ENCODE measurements at regions not wholly inside any gene's neighbourhood (a gene's known extent, or its start where the extent isn't known, plus 50 kb on each side); places are given as distances from the start of the nearest gene placed in this dataset.
"Not testable (repeated sequence)": the region's sequence is repeated elsewhere in the genome, so short reads cannot be mapped to it uniquely, and the experiment has no call there.

DNA sequence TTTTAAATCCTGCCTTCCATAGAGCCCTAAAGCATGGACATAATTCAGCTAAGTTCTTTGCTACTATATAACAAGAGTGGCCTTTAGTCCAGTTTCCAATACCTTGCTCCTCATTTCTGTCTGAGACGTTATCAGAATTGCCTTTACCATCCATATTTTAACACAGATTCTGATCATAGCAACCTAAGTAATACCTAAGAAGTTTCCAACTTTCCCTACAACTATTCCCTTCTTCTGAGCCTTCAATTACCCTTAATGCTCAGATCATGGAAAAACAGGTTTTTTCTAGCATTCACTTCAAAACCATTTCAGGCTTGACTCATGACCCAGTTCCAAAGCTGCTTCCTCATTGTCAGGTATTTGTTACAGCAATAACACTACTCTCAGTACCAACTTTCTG, 367.1 kb downstream of the C6orf118 start:
- Histone ChIP-seq H3K9ac (ENCODE audit: low read depth, low read length) (no peak overlapping the region), H3K4me3 (ENCODE audit: low read length) (no peak overlapping the region), H3K36me3 (ENCODE audit: insufficient read depth, low read length) (no peaks in the 10 kb centered on the region), H3K27ac (ENCODE audit: low read depth, low read length) (no peak overlapping the region), H3K9me3 (ENCODE audit: insufficient read depth, low read depth, low read length) (no peaks in the 10 kb centered on the region), H3K27me3 (ENCODE audit: insufficient read depth, low read length) (no peaks in the 10 kb centered on the region), H3K4me1 (ENCODE audit: insufficient read depth, low read length) (no peaks in the 10 kb centered on the region)
- WGBS = 96% methylated on average over 1 of the region's 1 CpG

- peaks cover 14% of the 10 kb centered on the region for H3K9me3 ChIP-seq (ENCODE audit: insufficient read depth, low read depth, low read length)
- not testable (repeated sequence) for H3K36me3 ChIP-seq (ENCODE audit: insufficient read depth, low read length); H3K4me1 ChIP-seq (ENCODE audit: insufficient read depth, low read length); H3K4me3 ChIP-seq (ENCODE audit: low read length); H3K9ac ChIP-seq (ENCODE audit: low read depth, low read length); H3K27ac ChIP-seq (ENCODE audit: low read depth, low read length); H3K27me3 ChIP-seq (ENCODE audit: insufficient read depth, low read length)
- 96% methylated on average over 28 of the region's 28 CpGs for WGBS
Measured at GRCh38 chr6:164933238-164933794, 376.1 kb downstream of the C6orf118 start.

- H3K9ac ChIP-seq (ENCODE audit: low read depth, low read length) = no peak overlapping the region
- H3K27ac ChIP-seq (ENCODE audit: low read depth, low read length) = no peak overlapping the region
- no peaks in the 10 kb centered on the region for H3K27me3 ChIP-seq (ENCODE audit: insufficient read depth, low read length)
- H3K4me1 ChIP-seq (ENCODE audit: insufficient read depth, low read length) = 0 out of 2 replicates have a peak, but pooled peaks cover 4% of the 10 kb centered on the region
- WGBS = 95% methylated on average over 13 of the region's 13 CpGs
- H3K9me3 ChIP-seq (ENCODE audit: insufficient read depth, low read depth, low read length) = peaks cover 14% of the 10 kb centered on the region
- no peak overlapping the region for H3K4me3 ChIP-seq (ENCODE audit: low read length)
- H3K36me3 ChIP-seq (ENCODE audit: insufficient read depth, low read length) = no peaks in the 10 kb centered on the region
Measured at GRCh38 chr6:164929408-164929977, 379.9 kb downstream of the C6orf118 start.

DNA sequence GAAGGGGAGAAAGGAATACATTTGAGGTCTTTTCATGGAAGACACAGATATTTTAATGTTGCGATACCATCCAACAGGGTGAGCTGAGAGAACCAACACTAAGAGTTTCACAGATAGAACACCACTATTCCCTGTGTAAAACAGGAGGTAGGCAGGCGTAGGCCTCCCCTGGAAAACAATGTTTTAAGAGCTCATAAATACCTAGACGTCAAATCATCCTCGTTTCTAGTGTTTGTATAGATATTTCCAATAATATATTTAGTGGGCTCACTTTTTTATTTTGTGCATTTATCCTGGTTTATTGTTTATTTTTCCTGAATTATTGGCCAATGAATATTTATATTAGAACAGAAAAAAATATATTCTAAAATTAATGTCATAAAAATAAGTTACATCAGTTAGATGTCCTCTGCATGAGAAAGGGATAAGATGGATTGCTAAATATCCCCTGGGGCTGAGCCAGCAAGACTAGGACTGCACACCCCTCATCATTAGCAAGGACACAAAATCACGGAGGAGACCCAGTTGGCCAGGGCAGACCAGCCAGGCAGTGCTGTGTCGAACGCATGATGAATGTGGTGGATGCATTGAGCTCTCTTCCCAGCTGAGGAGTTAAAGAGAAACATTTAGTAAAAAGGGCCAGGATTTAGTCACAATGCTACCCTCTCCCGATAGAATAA, 380.5 kb downstream of the C6orf118 start:
- no peaks in the 10 kb centered on the region for H3K36me3 ChIP-seq (ENCODE audit: insufficient read depth, low read length)
- 97% methylated on average over 6 of the region's 8 CpGs for WGBS
- no peak overlapping the region for H3K4me3 ChIP-seq (ENCODE audit: low read length)
- H3K9me3 ChIP-seq (ENCODE audit: insufficient read depth, low read depth, low read length) = peaks cover 14% of the 10 kb centered on the region
- H3K27ac ChIP-seq (ENCODE audit: low read depth, low read length) = no peak overlapping the region
- H3K9ac ChIP-seq (ENCODE audit: low read depth, low read length) = no peak overlapping the region
- H3K4me1 ChIP-seq (ENCODE audit: insufficient read depth, low read length) = 0 out of 2 replicates have a peak, but pooled peaks cover 4% of the 10 kb centered on the region
- no peaks in the 10 kb centered on the region for H3K27me3 ChIP-seq (ENCODE audit: insufficient read depth, low read length)

DNA sequence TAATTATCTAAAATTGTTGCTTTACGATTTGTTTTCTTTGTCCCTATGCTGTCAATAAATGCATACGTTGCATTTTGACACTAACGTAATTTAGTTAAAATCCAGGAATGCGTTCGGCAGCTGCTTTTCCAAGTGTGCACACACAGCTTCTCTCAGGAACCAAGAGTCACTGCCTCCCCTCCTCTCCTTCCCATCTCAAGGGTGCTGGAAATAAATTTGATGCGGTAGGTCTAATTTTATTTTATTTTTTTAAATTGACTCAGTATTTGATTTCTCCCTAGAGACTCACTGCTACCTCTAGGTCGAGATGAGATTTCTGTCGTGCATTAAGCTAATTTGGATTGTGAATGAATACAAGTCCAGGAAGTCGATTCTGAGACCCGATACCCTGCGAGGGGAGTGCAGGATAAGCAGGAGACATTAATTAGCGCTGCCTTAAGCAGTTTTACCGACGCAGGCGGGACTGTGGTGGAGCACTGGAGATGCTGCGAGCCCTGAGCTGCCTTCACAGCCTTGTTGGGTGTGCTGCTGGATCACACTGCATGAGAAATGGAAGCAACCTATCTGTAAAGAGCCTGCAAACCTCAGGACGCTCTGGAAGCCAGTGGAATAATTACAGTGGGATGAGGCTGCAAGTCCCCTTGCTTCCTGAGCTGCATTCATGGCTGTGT, 381.2 kb downstream of the C6orf118 start:
- 0 out of 2 replicates have a peak, but pooled peaks cover 4% of the 10 kb centered on the region for H3K4me1 ChIP-seq (ENCODE audit: insufficient read depth, low read length)
- H3K9me3 ChIP-seq (ENCODE audit: insufficient read depth, low read depth, low read length) = peaks cover 14% of the 10 kb centered on the region
- no peaks in the 10 kb centered on the region for H3K27me3 ChIP-seq (ENCODE audit: insufficient read depth, low read length)
- no peak overlapping the region for H3K9ac ChIP-seq (ENCODE audit: low read depth, low read length)
- WGBS = 92% methylated on average over 16 of the region's 17 CpGs
- H3K36me3 ChIP-seq (ENCODE audit: insufficient read depth, low read length) = no peaks in the 10 kb centered on the region
- no peak overlapping the region for H3K4me3 ChIP-seq (ENCODE audit: low read length)
- H3K27ac ChIP-seq (ENCODE audit: low read depth, low read length) = no peak overlapping the region

DNA sequence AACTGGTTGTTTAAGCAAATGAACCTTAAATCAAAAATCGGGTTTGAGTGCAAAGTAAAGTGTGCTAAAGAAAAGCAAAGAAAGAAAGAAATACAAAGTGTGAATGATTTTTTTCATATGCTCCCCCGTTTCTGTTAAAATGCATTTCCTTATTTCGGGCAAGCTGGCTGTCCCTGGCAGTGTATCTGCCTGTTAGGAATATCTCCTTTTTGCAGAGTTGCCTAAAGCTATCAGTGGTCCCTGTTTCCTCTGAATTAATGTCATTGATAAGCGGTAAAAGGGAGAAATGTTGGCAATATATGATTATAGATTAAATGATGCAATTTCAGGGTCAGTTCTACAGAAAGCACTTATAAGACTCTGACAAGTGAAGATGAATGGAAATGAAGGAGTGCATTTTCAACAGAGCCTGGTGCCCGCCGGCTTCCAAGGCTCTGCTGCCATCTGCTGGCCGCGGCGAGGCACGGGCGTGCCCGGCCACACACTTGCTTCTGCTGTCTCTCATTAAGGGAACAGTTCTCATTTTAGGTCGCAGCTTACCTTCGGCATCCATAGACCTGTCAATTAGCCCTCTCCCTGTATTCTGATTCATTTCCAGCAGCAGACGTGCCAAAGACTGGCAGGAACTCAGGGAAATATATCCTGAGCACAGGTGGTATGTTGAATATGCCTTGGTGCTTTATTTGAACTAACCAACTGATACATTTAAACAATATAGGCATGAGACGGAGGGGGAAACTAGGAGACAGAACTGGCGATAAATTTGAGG, 381.9 kb downstream of the C6orf118 start:
- Histone ChIP-seq H3K4me1 (ENCODE audit: insufficient read depth, low read length) (0 out of 2 replicates have a peak, but pooled peaks cover 4% of the 10 kb centered on the region), H3K9me3 (ENCODE audit: insufficient read depth, low read depth, low read length) (peaks cover 10% of the 10 kb centered on the region), H3K9ac (ENCODE audit: low read depth, low read length) (no peak overlapping the region), H3K27me3 (ENCODE audit: insufficient read depth, low read length) (no peaks in the 10 kb centered on the region), H3K27ac (ENCODE audit: low read depth, low read length) (no peak overlapping the region), H3K36me3 (ENCODE audit: insufficient read depth, low read length) (no peaks in the 10 kb centered on the region), H3K4me3 (ENCODE audit: low read length) (no peak overlapping the region)
- WGBS = 31% methylated on average over 17 of the region's 17 CpGs

DNA sequence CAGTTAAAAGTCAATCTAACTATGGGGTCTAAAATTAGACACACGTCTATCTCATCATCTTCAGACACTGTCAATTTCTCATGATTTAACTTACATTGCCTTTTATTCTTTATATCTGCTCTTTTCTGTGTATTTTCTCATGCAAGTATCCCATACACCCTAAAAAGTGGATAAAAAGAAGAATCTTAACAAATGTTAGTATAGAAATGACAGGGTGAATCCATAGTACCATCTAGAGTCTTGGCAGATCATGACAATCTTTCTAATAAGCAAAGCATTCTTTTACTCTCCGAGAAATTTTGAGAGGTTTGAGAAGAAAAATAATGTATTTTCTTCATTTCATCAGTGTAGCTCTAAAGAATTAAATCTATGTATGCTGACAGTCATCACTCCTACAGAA, 382.7 kb downstream of the C6orf118 start:
- Histone ChIP-seq H3K4me1 (ENCODE audit: insufficient read depth, low read length) (0 out of 2 replicates have a peak, but pooled peaks cover 4% of the 10 kb centered on the region), H3K4me3 (ENCODE audit: low read length) (no peak overlapping the region), H3K9me3 (ENCODE audit: insufficient read depth, low read depth, low read length) (peaks cover 5% of the 10 kb centered on the region; the same call in 1 of the 2 replicates), H3K9ac (ENCODE audit: low read depth, low read length) (no peak overlapping the region), H3K36me3 (ENCODE audit: insufficient read depth, low read length) (no peaks in the 10 kb centered on the region), H3K27me3 (ENCODE audit: insufficient read depth, low read length) (no peaks in the 10 kb centered on the region), H3K27ac (ENCODE audit: low read depth, low read length) (no peak overlapping the region)
- 100% methylated on average over 1 of the region's 2 CpGs for WGBS

DNA sequence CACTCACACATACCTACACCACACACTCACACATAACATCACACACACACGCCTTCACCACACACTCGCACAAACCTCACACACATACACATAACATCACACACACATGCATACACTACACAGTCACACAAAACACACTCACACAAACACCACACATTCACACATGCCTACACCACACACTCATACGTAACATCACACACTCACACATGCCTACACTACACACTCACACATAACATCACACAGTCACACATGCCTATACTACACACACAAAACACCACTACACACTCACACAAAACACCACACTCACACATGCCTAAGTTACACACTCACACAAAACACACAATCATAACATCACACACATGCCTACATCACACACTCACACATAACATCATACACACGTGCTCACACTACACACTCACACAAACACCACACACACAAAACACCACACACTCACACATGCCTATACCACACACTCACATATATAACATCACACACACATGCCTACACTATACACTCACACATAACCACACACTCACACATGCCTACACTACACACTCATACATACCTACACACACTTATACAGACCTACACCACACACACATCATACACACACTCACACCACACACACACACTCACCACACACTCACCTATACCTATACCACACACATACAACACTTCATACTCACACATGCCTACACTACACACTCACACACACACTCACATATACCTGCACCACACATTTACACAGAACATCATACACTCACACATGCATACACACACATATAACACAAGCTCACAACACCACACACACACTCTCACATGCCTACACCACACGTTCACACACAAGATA, 383.5 kb downstream of the C6orf118 start:
- Histone ChIP-seq H3K36me3 (ENCODE audit: insufficient read depth, low read length) (no peaks in the 10 kb centered on the region), H3K27ac (ENCODE audit: low read depth, low read length) (no peak overlapping the region), H3K4me1 (ENCODE audit: insufficient read depth, low read length) (0 out of 2 replicates have a peak, but pooled peaks cover 4% of the 10 kb centered on the region), H3K9me3 (ENCODE audit: insufficient read depth, low read depth, low read length) (no peaks in the 10 kb centered on the region), H3K27me3 (ENCODE audit: insufficient read depth, low read length) (no peaks in the 10 kb centered on the region), H3K4me3 (ENCODE audit: low read length) (no peak overlapping the region), H3K9ac (ENCODE audit: low read depth, low read length) (no peak overlapping the region)
- WGBS = 94% methylated on average over 5 of the region's 5 CpGs

DNA sequence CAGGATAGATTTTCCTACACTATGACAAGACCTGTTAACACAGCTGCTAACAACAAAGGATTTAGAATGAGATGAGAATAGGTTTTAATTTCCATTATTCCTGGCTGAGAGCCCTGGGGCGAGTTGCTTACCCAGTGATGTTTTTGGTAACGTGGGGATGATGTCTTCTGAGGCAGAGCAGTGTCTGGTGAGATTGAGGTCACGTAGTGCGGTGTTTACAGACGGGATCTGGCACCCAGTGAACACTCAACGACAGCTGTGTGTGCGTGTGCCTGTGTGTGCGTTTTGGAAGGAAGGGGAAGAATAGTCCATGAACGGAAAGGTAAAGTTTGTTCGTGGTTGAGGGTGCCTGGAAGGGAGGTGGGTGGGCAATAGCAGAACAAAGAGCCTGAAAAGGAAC, 384.7 kb downstream of the C6orf118 start:
- Histone ChIP-seq H3K36me3 (ENCODE audit: insufficient read depth, low read length) (no peaks in the 10 kb centered on the region), H3K27ac (ENCODE audit: low read depth, low read length) (no peak overlapping the region), H3K9me3 (ENCODE audit: insufficient read depth, low read depth, low read length) (no peaks in the 10 kb centered on the region), H3K4me1 (ENCODE audit: insufficient read depth, low read length) (0 out of 2 replicates have a peak, but pooled peaks cover 4% of the 10 kb centered on the region), H3K9ac (ENCODE audit: low read depth, low read length) (no peak overlapping the region), H3K27me3 (ENCODE audit: insufficient read depth, low read length) (no peaks in the 10 kb centered on the region), H3K4me3 (ENCODE audit: low read length) (no peak overlapping the region)
- 93% methylated on average over 10 of the region's 10 CpGs for WGBS

DNA sequence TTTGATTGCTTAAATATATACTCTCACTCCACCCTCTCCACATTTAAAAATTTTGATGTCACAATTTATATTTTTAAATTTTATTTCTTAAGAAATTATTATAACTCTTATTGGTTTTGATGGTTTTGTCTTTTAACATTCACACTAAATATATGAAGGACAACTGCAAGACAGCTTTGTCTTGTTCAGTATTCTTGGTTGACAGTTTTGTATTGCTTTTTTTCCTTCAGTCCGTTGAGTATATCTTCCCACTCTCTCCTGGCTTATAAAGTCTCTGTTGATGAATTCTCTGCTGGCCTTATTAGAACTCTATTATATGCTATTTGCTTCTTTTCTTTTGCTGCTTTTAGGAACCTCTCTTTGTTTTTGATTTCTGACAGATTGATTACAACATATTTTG, 392.2 kb downstream of the C6orf118 start:
- no peak overlapping the region for H3K27ac ChIP-seq (ENCODE audit: low read depth, low read length)
- H3K9ac ChIP-seq (ENCODE audit: low read depth, low read length) = no peak overlapping the region
- WGBS = 100% methylated on average over 1 of the region's 1 CpG
- H3K4me3 ChIP-seq (ENCODE audit: low read length) = no peak overlapping the region
- H3K36me3 ChIP-seq (ENCODE audit: insufficient read depth, low read length) = no peaks in the 10 kb centered on the region
- peaks cover 20% of the 10 kb centered on the region for H3K9me3 ChIP-seq (ENCODE audit: insufficient read depth, low read depth, low read length)
- no peaks in the 10 kb centered on the region for H3K4me1 ChIP-seq (ENCODE audit: insufficient read depth, low read length)
- H3K27me3 ChIP-seq (ENCODE audit: insufficient read depth, low read length) = no peaks in the 10 kb centered on the region

Measured in HUES64 (cell line).